Type B pancreatic cell (in vitro differentiated cells): ENCODE measurements at regions not wholly inside any gene's neighbourhood (a gene's known extent, or its start where the extent isn't known, plus 50 kb on each side); places are given as distances from the start of the nearest gene placed in this dataset.
A peak's percentile ranks its signal among the peaks of the same experiment; 100 is the strongest.

Source experiments
- DNase-seq: peaks from one replicate; pipeline ENCODE4 v3.0.0; 2021; ENCODE audit warnings: mixed read lengths; ENCODE audit not compliant: unreplicated experiment; ENCODE audit errors: extremely low spot score
- H3K27ac Mint-ChIP-seq: 2 replicates; pipeline ENCODE4 v1.8.0; 2021; ENCODE audit warnings: mild to moderate bottlenecking, mixed read lengths
- H3K27me3 Mint-ChIP-seq: 2 replicates; pipeline ENCODE4 v1.8.0; 2021; ENCODE audit warnings: mixed read lengths
- H3K36me3 Mint-ChIP-seq: 2 replicates; pipeline ENCODE4 v1.8.0; 2021; ENCODE audit warnings: mixed read lengths
- H3K4me1 Mint-ChIP-seq: one replicate; pipeline ENCODE4 v1.8.0; 2021; ENCODE audit warnings: mixed read lengths; ENCODE audit not compliant: unreplicated experiment
- H3K4me3 Mint-ChIP-seq: 2 replicates; pipeline ENCODE4 v1.8.0; 2021; ENCODE audit warnings: mild to moderate bottlenecking, mixed read lengths
- H3K9me3 Mint-ChIP-seq: 2 replicates; pipeline ENCODE4 v1.8.0; 2021; ENCODE audit warnings: mixed read lengths
- TF ChIP-seq, protein P1 (sequence below): fragments of 200-600 bp; sonication (generic); conservative IDR thresholded peaks from 2 replicates; pipeline ENCODE4 v1.5.0; 2021; ENCODE audit warnings: antibody characterized with exemption, mild to moderate bottlenecking

DNA sequence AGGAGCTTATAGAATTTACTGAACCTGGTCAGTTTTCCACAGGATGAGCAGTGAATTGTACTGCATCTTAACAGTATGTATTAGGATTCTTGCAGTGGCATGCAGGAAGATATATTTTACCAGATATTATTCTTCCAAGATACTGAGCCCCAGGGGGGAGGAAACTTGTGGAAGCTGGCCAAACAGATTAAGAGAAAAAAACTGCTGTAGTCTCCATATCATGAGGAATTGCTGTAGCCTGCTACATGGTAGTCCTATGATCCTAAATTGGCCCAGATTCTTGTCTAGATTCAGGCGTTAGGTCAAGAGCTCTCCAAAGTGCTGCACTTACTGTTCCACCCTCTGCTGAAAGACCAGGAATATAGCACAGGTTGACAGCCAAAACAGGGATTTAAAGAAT is 275.5 kb upstream of the TAS2R1 start:
- H3K27ac Mint-ChIP-seq = no peak overlapping the region
- H3K9me3 Mint-ChIP-seq = peaks cover 9% of the 10 kb centered on the region
- H3K4me3 Mint-ChIP-seq = no peak overlapping the region
- H3K4me1 Mint-ChIP-seq = peaks cover 10% of the 10 kb centered on the region
- no peaks in the 10 kb centered on the region for H3K27me3 Mint-ChIP-seq
- no peak for DNase-seq
- TF ChIP-seq, protein P1, sequence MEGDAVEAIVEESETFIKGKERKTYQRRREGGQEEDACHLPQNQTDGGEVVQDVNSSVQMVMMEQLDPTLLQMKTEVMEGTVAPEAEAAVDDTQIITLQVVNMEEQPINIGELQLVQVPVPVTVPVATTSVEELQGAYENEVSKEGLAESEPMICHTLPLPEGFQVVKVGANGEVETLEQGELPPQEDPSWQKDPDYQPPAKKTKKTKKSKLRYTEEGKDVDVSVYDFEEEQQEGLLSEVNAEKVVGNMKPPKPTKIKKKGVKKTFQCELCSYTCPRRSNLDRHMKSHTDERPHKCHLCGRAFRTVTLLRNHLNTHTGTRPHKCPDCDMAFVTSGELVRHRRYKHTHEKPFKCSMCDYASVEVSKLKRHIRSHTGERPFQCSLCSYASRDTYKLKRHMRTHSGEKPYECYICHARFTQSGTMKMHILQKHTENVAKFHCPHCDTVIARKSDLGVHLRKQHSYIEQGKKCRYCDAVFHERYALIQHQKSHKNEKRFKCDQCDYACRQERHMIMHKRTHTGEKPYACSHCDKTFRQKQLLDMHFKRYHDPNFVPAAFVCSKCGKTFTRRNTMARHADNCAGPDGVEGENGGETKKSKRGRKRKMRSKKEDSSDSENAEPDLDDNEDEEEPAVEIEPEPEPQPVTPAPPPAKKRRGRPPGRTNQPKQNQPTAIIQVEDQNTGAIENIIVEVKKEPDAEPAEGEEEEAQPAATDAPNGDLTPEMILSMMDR = no peak
- no peaks in the 10 kb centered on the region for H3K36me3 Mint-ChIP-seq

DNA sequence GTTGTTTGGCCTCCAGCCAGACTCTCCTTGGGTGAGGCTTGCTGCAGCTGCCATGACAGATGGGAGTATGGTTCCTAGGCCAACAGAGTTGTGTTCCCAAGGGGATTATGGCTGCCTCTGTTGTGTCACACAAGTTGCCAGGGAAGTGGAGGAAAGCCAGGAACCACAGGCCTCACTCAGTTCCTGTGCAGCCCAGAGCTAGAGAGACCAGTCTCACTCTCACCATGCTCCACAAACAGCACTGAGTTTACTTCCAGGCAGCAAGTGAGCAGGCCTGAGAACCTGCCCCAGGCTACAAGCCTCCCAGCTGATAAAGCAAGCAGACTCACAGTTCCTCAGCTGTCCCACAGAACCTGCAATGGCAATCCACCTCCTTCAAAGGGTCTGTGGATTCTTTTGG is 273.6 kb upstream of the TAS2R1 start:
- Mint-ChIP-seq H3K36me3 (no peaks in the 10 kb centered on the region), H3K27ac (no peak overlapping the region), H3K27me3 (no peaks in the 10 kb centered on the region), H3K9me3 (peaks cover 9% of the 10 kb centered on the region), H3K4me1 (peaks cover 10% of the 10 kb centered on the region), H3K4me3 (no peak overlapping the region)
- TF ChIP-seq, protein P1 = no peak
- no peak for DNase-seq

DNA sequence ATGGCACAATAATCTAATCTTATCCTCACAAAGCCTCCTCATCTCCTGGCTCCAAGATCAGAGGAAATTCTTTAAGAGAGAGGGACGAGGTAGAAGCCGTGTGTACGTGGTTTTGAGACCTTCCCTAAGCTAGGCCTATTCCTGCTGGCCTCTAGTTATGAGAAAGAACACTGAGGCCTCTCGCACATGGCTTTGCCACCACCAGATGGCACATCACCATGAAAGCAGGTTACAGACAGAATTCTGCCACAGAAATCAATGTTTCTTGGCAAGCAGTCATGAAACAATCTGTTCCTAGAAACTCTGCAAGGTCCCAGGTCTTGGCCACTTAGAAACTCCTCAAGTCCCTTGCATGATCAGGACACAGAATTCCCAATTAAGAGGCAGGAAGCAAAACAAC is 268.2 kb upstream of the TAS2R1 start:
- DNase-seq = no peak
- H3K4me3 Mint-ChIP-seq = no peak overlapping the region
- H3K27ac Mint-ChIP-seq = no peak overlapping the region
- no peaks in the 10 kb centered on the region for H3K9me3 Mint-ChIP-seq
- TF ChIP-seq, protein P1 = peak; percentile 68
- peaks cover 19% of the 10 kb centered on the region for H3K4me1 Mint-ChIP-seq
- no peaks in the 10 kb centered on the region for H3K27me3 Mint-ChIP-seq
- H3K36me3 Mint-ChIP-seq = no peaks in the 10 kb centered on the region

DNA sequence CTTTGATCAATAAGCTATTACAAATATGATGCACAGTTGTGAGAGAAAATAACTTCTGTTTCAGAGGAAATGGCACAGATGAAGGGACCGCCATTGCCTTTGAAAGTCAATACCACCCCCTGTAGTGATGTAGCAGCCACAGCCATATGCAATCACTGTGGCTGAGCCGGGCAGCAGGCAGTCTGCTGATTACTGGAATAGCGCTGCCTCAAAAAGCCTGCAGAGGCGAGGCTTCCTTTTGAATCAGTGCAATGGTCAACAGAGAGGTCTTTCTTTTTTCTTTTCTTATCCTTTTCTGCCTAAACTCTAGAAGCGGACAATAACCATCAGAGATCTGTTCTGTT is 265.1 kb upstream of the TAS2R1 start:
- Mint-ChIP-seq H3K27me3 (peaks cover 4% of the 10 kb centered on the region), H3K4me1 (peaks cover 10% of the 10 kb centered on the region), H3K27ac (peak overlapping the region; percentile 12), H3K4me3 (peak overlapping the region; percentile 25), H3K36me3 (no peaks in the 10 kb centered on the region), H3K9me3 (no peaks in the 10 kb centered on the region)
- DNase-seq = no peak
- TF ChIP-seq, protein P1 = no peak

DNA sequence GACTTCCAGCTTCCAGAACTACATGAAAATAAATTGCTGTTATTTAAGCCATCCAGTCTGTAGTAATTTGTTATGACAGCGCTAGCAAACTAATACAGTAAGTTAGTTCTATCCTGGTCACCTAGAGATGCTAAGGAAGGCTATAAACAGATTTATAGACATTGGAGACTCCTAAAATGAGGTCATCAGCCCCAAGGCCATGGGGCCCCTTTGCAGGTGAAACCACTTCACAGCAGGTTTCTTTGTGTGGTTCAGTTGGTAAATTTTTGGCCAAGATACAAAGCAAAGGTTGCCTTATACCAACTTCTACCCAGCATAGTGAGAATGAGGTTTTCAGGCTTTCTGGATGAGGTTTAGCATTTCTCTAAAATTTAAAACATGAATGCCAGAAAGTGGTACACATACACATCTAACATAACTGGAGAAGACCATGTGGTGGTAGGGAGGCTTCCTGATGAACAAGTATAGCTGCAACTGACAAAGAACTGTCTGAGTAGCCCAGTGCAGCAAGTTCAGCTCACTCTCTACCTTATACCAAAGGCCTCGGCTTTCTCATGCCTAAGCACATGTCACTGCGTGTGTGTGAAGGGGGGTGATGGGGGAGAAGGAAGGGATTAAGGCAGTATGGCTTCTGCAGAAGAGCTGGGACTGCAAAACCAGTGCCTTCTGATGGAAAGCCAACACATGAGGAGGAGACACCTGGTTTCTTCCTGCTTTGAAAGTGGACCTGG is 264.6 kb upstream of the TAS2R1 start:
- Mint-ChIP-seq H3K9me3 (no peaks in the 10 kb centered on the region), H3K27ac (peak overlapping the region; percentile 12), H3K27me3 (peaks cover 4% of the 10 kb centered on the region), H3K36me3 (no peaks in the 10 kb centered on the region), H3K4me3 (peak overlapping the region; percentile 25), H3K4me1 (peaks cover 10% of the 10 kb centered on the region)
- no peak for DNase-seq
- TF ChIP-seq, protein P1 = no peak
